ENCODE measurements at regions not wholly inside any gene's neighbourhood (a gene's known extent, or its start where the extent isn't known, plus 50 kb on each side); places are given as distances from the start of the nearest gene placed in this dataset.
"Not testable (repeated sequence)": the region's sequence is repeated elsewhere in the genome, so short reads cannot be mapped to it uniquely, and the experiment has no call there.

- FAIRE-seq = no peak
- TF ChIP-seq POLR2AphosphoS5 (IDR thresholded peaks at IDR 0.05; ENCODE audit: low read depth, low read length) (no peak), POLR2A (IDR thresholded peaks at IDR 0.05; ENCODE audit: low read depth, low read length) (no peak)
- DNase-seq (ENCODE audit: insufficient read length) = no peak
Observed at GRCh38 chr3:63130625-63131024, 147.5 kb upstream of the SYNPR start.

DNA sequence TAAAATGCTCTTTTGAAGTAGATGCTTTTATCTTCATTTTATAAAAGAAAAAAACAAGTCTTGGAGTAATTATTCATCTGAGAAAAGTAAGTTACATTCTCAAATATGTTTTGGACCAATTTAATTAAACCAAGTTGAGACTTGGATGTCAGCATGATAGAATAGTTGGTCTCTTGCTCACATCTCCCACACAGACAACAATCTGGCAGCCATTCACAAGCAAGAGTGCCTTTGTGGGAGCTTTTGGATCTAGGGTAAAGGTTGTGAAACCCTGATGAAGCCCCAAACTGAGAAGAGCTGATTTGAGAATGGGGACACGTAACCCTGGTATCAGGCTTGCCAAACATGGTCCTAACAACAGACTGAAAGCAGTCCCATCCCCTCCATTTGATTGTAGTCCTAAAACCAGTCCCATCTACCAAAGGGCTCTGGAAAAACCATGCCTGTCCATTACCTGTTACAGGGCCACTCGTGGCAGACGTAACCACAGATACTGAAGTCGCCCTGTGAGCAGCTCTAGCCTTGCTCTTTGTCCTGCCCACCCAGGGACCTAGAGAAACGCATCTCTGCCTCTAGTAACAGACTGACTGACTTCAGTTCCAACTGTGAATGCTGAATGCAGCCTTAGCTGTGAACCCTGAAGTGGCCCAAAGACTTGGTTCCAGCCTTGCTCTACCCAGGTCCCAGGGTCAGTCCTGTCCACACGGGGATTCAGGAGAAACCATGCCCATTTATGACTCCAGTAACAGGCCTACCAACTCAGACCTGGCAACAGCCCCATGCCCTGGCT is 145.5 kb upstream of the SYNPR start:
- no peak for TF ChIP-seq POLR2AphosphoS5 (IDR thresholded peaks at IDR 0.05; ENCODE audit: low read depth, low read length)
- no peak for TF ChIP-seq POLR2A (IDR thresholded peaks at IDR 0.05; ENCODE audit: low read depth, low read length)
- no peak for TF ChIP-seq TAF1 (IDR thresholded peaks at IDR 0.05; ENCODE audit: borderline replicate concordance, low read depth, low read length)
- DNase-seq (ENCODE audit: insufficient read length) (no peak), FAIRE-seq (no peak)

DNA sequence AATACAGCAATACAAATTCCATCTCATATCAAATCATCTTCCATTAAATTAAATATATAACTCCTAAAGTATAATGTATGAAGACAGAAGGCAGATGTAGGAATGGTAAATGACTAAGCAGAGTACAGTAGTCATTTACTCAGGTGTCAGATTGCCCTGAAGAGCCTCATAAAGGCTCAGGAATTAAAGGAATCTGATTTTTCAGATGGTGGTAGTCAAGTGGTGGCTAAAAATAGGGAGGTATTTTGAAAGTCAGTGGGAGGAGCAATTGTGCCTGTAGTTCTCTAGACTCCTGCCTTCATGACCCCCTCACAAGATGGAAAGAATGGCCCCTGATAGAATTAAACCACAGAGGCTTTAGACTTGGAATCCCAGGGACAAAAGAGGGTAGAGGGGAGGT is 142.7 kb upstream of the SYNPR start:
- FAIRE-seq = no peak
- no peak for DNase-seq (ENCODE audit: insufficient read length)
- TF ChIP-seq POLR2A (IDR thresholded peaks at IDR 0.05; ENCODE audit: low read depth, low read length) = no peak
- no peak for TF ChIP-seq POLR2AphosphoS5 (IDR thresholded peaks at IDR 0.05; ENCODE audit: low read depth, low read length)
- no peak for TF ChIP-seq TAF1 (IDR thresholded peaks at IDR 0.05; ENCODE audit: borderline replicate concordance, low read depth, low read length)

DNA sequence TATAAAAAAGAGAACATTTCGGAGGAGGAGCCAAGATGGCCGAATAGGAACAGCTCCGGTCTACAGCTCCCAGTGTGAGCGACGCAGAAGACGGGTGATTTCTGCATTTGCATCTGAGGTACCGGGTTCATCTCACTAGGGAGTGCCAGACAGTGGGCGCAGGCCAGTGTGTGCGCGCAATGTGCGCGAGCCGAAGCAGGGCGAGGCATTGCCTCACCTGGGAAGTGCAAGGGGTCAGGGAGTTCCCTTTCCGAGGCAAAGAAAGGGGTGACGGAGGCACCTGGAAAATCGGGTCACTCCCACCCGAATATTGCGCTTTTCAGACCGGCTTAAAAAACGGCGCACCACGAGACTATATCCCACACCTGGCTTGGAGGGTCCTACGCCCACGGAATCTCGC is 141.9 kb upstream of the SYNPR start:
- not testable (repeated sequence) for FAIRE-seq

DNA sequence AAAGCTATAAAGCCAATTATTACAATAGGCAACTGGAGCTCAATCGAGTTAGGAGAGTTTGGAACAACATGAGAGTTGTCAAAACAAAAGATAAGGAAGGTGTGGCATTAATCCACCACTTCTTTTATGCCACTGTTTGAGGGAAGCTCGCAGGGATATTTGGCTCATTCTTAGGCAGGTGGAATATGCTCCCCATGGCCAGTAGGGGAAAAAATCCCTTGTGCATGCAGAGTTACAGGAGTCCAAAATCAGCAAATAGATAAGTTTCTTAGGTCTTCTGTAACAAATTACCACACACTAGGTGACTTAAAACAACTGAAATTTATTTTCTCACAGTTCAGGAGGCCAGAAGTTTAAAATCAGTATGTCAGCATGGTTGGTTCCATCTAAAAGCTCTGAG is 135.4 kb upstream of the SYNPR start:
- no peak for DNase-seq (ENCODE audit: insufficient read length)
- FAIRE-seq = no peak
- TF ChIP-seq POLR2AphosphoS5 (IDR thresholded peaks at IDR 0.05; ENCODE audit: low read depth, low read length) (no peak), TAF1 (IDR thresholded peaks at IDR 0.05; ENCODE audit: borderline replicate concordance, low read depth, low read length) (no peak), POLR2A (IDR thresholded peaks at IDR 0.05; ENCODE audit: low read depth, low read length) (no peak)

More for the DNA sequence above, 141.9 kb upstream of the SYNPR start:
- DNase-seq (ENCODE audit: insufficient read length) = not testable (repeated sequence)

DNA sequence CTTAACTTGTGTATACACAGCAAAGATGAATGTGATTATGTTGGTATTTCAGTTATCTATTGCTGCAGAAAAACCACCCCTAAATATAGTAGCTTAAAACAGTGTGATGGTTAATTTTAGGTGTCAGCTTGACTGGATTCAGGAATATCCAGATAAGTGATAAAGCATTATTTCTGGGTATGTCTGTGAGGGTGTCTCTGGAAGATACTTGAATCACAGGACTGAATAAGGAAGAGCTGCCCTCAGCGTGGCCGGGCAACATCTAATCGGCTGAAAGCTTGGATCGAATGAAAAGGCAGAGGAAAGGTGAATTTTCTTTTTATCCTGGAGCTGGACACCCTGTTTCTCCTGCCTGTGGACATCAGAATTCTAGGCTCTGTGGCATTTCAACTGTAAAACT is 132.0 kb upstream of the SYNPR start:
- DNase-seq (ENCODE audit: insufficient read length) (no peak), FAIRE-seq (no peak)
- TF ChIP-seq TAF1 (IDR thresholded peaks at IDR 0.05; ENCODE audit: borderline replicate concordance, low read depth, low read length) (no peak), POLR2AphosphoS5 (IDR thresholded peaks at IDR 0.05; ENCODE audit: low read depth, low read length) (no peak), POLR2A (IDR thresholded peaks at IDR 0.05; ENCODE audit: low read depth, low read length) (no peak)

GRCh38 chr3:63150880-63151279 is 127.2 kb upstream of the SYNPR start:
- no peak for DNase-seq (ENCODE audit: insufficient read length)
- no peak for FAIRE-seq
- TF ChIP-seq POLR2AphosphoS5 (IDR thresholded peaks at IDR 0.05; ENCODE audit: low read depth, low read length) (no peak), POLR2A (IDR thresholded peaks at IDR 0.05; ENCODE audit: low read depth, low read length) (no peak), TAF1 (IDR thresholded peaks at IDR 0.05; ENCODE audit: borderline replicate concordance, low read depth, low read length) (no peak)

DNA sequence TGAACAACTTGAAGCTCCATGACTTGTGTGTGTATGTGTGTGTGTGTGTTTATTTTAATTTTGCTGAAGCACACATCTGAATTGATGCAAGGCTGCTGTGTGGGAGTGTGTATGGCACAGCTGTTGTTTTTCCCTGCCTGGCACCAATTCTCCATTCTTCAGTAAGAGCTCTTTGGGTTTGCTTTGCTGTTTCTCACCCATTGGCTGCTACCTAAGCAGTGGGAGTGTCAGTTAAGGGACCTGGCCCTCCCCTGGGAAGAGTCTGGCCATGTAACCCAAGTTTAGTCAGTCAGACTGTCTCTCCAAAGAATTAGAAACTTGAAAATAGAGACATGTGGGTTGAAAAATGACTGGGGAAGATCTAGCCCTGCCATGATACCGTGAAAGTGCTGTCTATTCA is 126.2 kb upstream of the SYNPR start:
- DNase-seq (ENCODE audit: insufficient read length) (no peak), FAIRE-seq (no peak)

DNA sequence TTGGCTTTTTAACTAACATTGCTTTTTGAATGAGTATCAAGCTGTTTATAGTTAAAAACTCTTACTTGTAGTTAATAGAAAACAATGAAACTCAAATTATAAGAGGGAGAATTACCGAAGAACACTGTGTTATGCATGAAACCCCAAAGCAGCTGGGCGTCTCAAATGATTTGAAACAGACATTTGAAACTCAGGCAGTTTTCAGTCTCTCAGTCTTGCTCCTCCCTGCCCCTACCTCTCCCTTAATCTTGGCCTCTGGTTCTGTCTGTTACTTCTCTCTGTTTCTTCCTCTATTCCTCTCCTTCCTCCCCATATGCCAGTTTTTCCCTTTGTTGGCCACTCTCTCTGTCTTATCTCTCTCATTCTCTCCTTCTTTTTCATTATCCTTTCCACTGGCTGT is 118.3 kb upstream of the SYNPR start:
- FAIRE-seq = no peak
- no peak for DNase-seq (ENCODE audit: insufficient read length)
- TF ChIP-seq POLR2AphosphoS5 (IDR thresholded peaks at IDR 0.05; ENCODE audit: low read depth, low read length) = no peak
- no peak for TF ChIP-seq TAF1 (IDR thresholded peaks at IDR 0.05; ENCODE audit: borderline replicate concordance, low read depth, low read length)
- TF ChIP-seq POLR2A (IDR thresholded peaks at IDR 0.05; ENCODE audit: low read depth, low read length) = no peak

More for the DNA sequence above, 126.2 kb upstream of the SYNPR start:
- no peak for TF ChIP-seq POLR2A (IDR thresholded peaks at IDR 0.05; ENCODE audit: low read depth, low read length)
- TF ChIP-seq TAF1 (IDR thresholded peaks at IDR 0.05; ENCODE audit: borderline replicate concordance, low read depth, low read length) = no peak
- TF ChIP-seq POLR2AphosphoS5 (IDR thresholded peaks at IDR 0.05; ENCODE audit: low read depth, low read length) = no peak

DNA sequence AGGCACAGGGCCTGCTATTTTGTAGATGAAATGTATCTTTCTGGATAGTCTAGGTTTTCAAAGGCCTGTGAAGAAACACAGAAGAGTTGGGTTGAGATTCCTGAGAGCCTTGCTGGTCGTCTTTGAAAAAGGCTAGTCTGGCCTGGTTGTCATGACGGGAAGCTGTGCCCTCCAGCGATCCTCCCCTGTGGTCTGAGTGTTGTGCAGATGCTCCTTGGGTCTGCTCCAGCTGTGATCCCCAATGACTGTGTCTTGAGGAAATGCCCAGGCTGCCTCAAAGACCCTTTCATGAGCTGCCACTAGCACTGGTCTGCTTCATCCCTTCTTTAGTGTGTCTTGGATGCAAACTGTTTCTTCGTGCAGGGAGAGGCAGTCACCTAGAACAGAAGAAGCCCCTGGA is 111.0 kb upstream of the SYNPR start:
- no peak for TF ChIP-seq POLR2A (IDR thresholded peaks at IDR 0.05; ENCODE audit: low read depth, low read length)
- TF ChIP-seq POLR2AphosphoS5 (IDR thresholded peaks at IDR 0.05; ENCODE audit: low read depth, low read length) = no peak
- TF ChIP-seq TAF1 (IDR thresholded peaks at IDR 0.05; ENCODE audit: borderline replicate concordance, low read depth, low read length) = no peak
- FAIRE-seq (no peak), DNase-seq (ENCODE audit: insufficient read length) (no peak)

GRCh38 chr3:63168179-63168578 is 109.9 kb upstream of the SYNPR start:
- DNase-seq (ENCODE audit: insufficient read length) (no peak), FAIRE-seq (no peak)
- no peak for TF ChIP-seq TAF1 (IDR thresholded peaks at IDR 0.05; ENCODE audit: borderline replicate concordance, low read depth, low read length)

DNA sequence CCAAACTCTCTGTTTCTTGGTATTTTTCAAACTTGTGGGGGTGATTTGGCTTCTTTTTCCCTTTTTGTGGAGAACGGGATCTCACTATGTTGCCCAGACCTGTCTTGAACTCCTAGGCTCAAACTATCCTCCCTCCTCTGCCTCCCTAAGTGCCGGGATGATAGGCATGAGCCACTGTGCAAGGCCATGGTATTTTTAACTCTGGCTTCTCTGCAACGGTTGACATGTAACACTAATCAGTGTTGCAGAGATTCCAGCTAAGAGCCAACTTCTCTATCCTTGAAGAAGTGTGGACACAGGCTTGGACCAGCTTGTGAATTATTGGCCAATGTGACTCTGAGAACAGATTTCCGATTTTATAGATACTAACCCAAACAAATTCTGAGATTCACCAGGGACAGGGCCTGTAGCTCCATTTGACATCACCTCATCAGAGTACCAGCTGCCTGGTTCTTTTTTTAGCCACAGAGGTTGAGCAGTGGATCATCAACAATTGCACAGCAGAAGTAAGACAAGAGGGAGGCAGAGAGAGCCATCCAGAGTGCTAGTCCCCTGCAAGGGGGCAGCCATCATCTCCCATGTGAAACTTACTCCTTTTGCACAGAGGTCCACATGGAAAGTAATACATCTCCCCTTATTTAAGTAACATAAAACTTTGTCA is 98.1 kb upstream of the SYNPR start:
- no peak for TF ChIP-seq POLR2AphosphoS5 (IDR thresholded peaks at IDR 0.05; ENCODE audit: low read depth, low read length)
- no peak for TF ChIP-seq TAF1 (IDR thresholded peaks at IDR 0.05; ENCODE audit: borderline replicate concordance, low read depth, low read length)
- TF ChIP-seq POLR2A (IDR thresholded peaks at IDR 0.05; ENCODE audit: low read depth, low read length) = no peak
- DNase-seq (ENCODE audit: insufficient read length) = no peak
- no peak for FAIRE-seq

Measured in GM12892 (cell line).